GM21529 (cell line): ENCODE measurements at regions not wholly inside any gene's neighbourhood (a gene's known extent, or its start where the extent isn't known, plus 50 kb on each side); places are given as distances from the start of the nearest gene placed in this dataset.

ENCODE experiments used
- ATAC-seq: cut with Tn5 transposase; IDR thresholded peaks from one replicate; pipeline ENCODE4 v1.9.1; 2021; ENCODE audit not compliant: unreplicated experiment

DNA sequence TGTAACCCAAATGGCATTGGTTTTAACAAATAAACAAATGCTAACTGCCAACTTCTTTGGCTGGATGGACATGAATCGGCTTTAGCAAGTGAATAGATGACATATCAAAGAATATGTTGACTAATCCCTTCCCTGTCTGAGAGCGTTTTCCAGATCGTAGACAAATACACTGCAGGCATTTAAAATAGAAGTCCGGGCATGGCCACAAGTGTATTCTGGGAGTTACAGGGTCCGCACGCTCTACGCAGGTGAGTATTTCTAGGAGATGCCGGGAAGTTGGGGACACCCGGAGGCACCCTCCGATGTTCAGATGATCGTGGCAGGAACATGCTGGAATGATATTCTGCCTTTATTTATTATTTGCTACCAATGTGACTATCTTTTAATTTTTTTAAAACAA is 53.2 kb upstream of the ZNF536 start:
- ATAC-seq: no peak

DNA sequence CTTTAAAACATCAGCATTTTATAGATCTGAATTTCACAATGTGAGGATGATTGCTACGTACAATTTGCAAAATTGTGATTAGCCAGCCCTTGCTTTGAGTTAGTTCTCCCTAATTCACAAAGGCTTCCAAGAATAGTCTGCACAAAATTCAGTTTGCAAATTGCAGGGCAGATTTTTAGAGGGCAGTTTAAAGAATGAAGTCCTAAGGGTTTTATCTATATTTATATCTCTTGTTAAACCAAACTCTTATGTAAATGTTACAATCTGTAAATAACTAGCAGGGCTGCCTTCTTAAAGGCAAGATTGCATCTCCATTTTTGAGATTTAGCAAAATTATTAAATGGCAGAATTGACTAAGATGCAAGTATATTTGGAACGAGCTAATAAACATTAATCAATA is 52.8 kb upstream of the ZNF536 start:
- no peak for ATAC-seq

DNA sequence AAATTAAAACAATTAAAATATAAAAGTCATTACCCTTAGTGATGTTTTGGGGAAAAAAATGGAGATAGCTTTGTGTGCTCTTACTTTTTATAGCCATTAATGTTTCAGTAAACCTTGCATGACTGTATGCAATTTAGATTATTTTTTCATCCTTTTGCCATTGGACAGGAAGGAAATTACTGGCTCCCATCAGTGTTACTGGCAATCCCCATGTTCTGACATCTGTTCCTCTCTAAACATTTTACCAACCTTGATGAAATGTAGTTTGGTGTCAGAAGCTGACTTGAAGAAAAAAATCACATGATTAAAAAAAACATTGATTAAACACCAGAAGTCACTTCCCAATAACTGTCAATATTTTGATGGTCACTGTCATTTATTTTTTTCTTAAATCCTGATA is 52.3 kb upstream of the ZNF536 start:
- no peak for ATAC-seq

DNA sequence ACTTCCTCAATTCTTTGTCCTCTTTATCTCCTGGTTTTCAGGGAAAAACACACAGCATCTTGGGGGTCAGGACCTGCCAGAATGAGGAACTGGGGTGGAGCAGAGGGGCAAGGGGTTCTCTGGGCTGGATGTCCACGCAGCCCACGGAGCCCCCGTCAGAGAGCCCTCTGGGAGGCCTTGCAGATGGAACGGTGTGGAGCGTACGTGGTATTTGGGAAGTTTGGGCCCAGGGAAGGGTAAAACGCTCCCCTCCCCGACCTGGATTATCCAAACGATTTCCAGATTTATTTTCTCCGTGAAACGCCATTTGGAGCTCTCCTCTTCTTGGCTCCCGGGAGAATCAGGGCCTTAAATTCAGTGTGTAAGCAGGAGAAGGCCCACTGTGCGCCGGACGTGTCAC is 51.7 kb upstream of the ZNF536 start:
- no peak for ATAC-seq

DNA sequence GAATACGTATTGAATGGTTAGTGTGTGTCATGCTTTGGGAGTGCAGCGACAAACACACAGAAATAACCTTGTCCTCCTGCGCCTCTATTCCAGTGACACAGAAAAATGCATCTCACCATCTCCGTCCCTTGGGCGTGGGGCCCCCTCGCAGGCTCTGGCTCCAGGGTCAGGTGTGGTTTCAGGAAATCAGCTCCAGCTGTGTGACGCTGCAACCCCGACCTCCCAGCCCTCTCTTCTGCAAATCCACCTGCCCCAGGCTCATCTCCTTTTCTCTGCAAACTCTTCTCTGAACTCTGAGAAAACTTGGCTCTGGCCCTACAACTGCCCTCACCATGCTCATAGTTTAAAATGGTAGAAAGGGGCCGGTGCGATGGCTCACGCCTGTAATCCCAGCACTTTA is 51.3 kb upstream of the ZNF536 start:
- no peak for ATAC-seq
